ENCODE measurements at regions not wholly inside any gene's neighbourhood (a gene's known extent, or its start where the extent isn't known, plus 50 kb on each side); places are given as distances from the start of the nearest gene placed in this dataset.

GRCh38 chr13:90154311-90154960, 1193.1 kb upstream of the MIR17HG start:
- DNase-seq (ENCODE audit: low spot score) = no peak

GRCh38 chr13:90156390-90156789, 1191.1 kb upstream of the MIR17HG start:
- no peak for DNase-seq (ENCODE audit: low spot score)

GRCh38 chr13:90168953-90169352, 1178.5 kb upstream of the MIR17HG start:
- DNase-seq (ENCODE audit: low spot score) = no peak

GRCh38 chr13:90170208-90170607, 1177.3 kb upstream of the MIR17HG start:
- DNase-seq (ENCODE audit: low spot score) = no peak

- no peak for DNase-seq (ENCODE audit: low spot score)
Measured at GRCh38 chr13:90171649-90172048, 1175.8 kb upstream of the MIR17HG start.

- DNase-seq (ENCODE audit: low spot score) = no peak
Measured at GRCh38 chr13:90177512-90177911, 1170.0 kb upstream of the MIR17HG start.

GRCh38 chr13:90184355-90184754, 1163.1 kb upstream of the MIR17HG start:
- DNase-seq (ENCODE audit: low spot score) = no peak

GRCh38 chr13:90185734-90186133, 1161.8 kb upstream of the MIR17HG start:
- DNase-seq (ENCODE audit: low spot score) = no peak

GRCh38 chr13:90187478-90188350, 1159.8 kb upstream of the MIR17HG start:
- DNase-seq (ENCODE audit: low spot score) = no peak

- no peak for DNase-seq (ENCODE audit: low spot score)
Measured at GRCh38 chr13:90188351-90188636, 1159.2 kb upstream of the MIR17HG start.

- no peak for DNase-seq (ENCODE audit: low spot score)
Measured at GRCh38 chr13:90197722-90198121, 1149.8 kb upstream of the MIR17HG start.

- no peak for DNase-seq (ENCODE audit: low spot score)
Measured at GRCh38 chr13:90201202-90201601, 1146.3 kb upstream of the MIR17HG start.

- DNase-seq (ENCODE audit: low spot score) = peak; percentile 14
Measured at GRCh38 chr13:90201676-90202460, 1145.6 kb upstream of the MIR17HG start.

- DNase-seq (ENCODE audit: low spot score) = no peak
Measured at GRCh38 chr13:90205081-90205480, 1142.4 kb upstream of the MIR17HG start.

GRCh38 chr13:90205911-90206310, 1141.6 kb upstream of the MIR17HG start:
- no peak for DNase-seq (ENCODE audit: low spot score)

GRCh38 chr13:90217275-90217674, 1130.2 kb upstream of the MIR17HG start:
- no peak for DNase-seq (ENCODE audit: low spot score)

- DNase-seq (ENCODE audit: low spot score) = no peak
Measured at GRCh38 chr13:90222758-90223157, 1124.7 kb upstream of the MIR17HG start.

- no peak for DNase-seq (ENCODE audit: low spot score)
Measured at GRCh38 chr13:90230311-90230710, 1117.2 kb upstream of the MIR17HG start.

GRCh38 chr13:90232291-90232690, 1115.2 kb upstream of the MIR17HG start:
- no peak for DNase-seq (ENCODE audit: low spot score)

GRCh38 chr13:90233933-90234672, 1113.4 kb upstream of the MIR17HG start:
- DNase-seq (ENCODE audit: low spot score) = no peak

- no peak for DNase-seq (ENCODE audit: low spot score)
Measured at GRCh38 chr13:90237852-90238251, 1109.6 kb upstream of the MIR17HG start.

GRCh38 chr13:90238413-90238812, 1109.1 kb upstream of the MIR17HG start:
- DNase-seq (ENCODE audit: low spot score) = no peak

Data from mucosa of gallbladder (tissue), 1 donor.